GM12864 (cell line): ENCODE measurements at regions not wholly inside any gene's neighbourhood (a gene's known extent, or its start where the extent isn't known, plus 50 kb on each side); places are given as distances from the start of the nearest gene placed in this dataset.
"Not testable (repeated sequence)": the region's sequence is repeated elsewhere in the genome, so short reads cannot be mapped to it uniquely, and the experiment has no call there.

Experiments used
- DNase-seq: peaks from one replicate; pipeline ENCODE4 v3.0.0-alpha.2; 2011; ENCODE audit warnings: low read depth
- H3K4me3 ChIP-seq: 2 replicates; pipeline ENCODE4 v1.5.1; 2011; ENCODE audit warnings: mild to moderate bottlenecking, low read depth, low read length, control low read depth
- CTCF ChIP-seq: IDR thresholded peaks from 2 replicates; pipeline ENCODE4 v1.5.1; 2011; ENCODE audit warnings: low read depth, mild to moderate bottlenecking, moderate library complexity, low read length, control low read depth, inconsistent platforms; ENCODE audit errors: missing control alignments

- TF ChIP-seq CTCF: no peak
- H3K4me3 ChIP-seq: no peak overlapping the region
- DNase-seq: no peak
These were observed 333.1 kb upstream of the HNRNPA3 start for GRCh38 chr2:176879426-176879995.

GRCh38 chr2:176882045-176882444 is 330.5 kb upstream of the HNRNPA3 start:
- not testable (repeated sequence) for DNase-seq, H3K4me3 ChIP-seq

- H3K4me3 ChIP-seq: no peak overlapping the region
- DNase-seq: no peak
- TF ChIP-seq CTCF: no peak
These were observed 327.5 kb upstream of the HNRNPA3 start for GRCh38 chr2:176885001-176885643.

- no peak for DNase-seq
- TF ChIP-seq CTCF: no peak
- no peak overlapping the region for H3K4me3 ChIP-seq
These were observed 326.9 kb upstream of the HNRNPA3 start for GRCh38 chr2:176885661-176886060.

- TF ChIP-seq CTCF: no peak
- no peak for DNase-seq
- H3K4me3 ChIP-seq: no peak overlapping the region
These were observed 321.5 kb upstream of the HNRNPA3 start for GRCh38 chr2:176891105-176891504.

- DNase-seq: no peak
- TF ChIP-seq CTCF: no peak
- no peak overlapping the region for H3K4me3 ChIP-seq
These were observed 320.7 kb upstream of the HNRNPA3 start for GRCh38 chr2:176891857-176892256.

- DNase-seq: no peak
- H3K4me3 ChIP-seq: no peak overlapping the region
- TF ChIP-seq CTCF: no peak
These were observed 319.8 kb upstream of the HNRNPA3 start for GRCh38 chr2:176892676-176893226.
